Stimulated activated CD4-positive, alpha-beta T cell treated with anti-CD3 and anti-CD28 coated beads, Interleukin-12 subunit alpha, Interleukin-12 subunit beta, amount 100 ng/mL, for 48 hours (primary cell): ENCODE measurements at regions not wholly inside any gene's neighbourhood (a gene's known extent, or its start where the extent isn't known, plus 50 kb on each side); places are given as distances from the start of the nearest gene placed in this dataset.

ENCODE experiments used
- DNase-seq, 3 donors: peaks; one replicate each; pipeline ENCODE4 v3.0.0-alpha.2; 2020; ENCODE audit warnings: low read depth in 2 of 3, low spot score in 1 of 3

DNA sequence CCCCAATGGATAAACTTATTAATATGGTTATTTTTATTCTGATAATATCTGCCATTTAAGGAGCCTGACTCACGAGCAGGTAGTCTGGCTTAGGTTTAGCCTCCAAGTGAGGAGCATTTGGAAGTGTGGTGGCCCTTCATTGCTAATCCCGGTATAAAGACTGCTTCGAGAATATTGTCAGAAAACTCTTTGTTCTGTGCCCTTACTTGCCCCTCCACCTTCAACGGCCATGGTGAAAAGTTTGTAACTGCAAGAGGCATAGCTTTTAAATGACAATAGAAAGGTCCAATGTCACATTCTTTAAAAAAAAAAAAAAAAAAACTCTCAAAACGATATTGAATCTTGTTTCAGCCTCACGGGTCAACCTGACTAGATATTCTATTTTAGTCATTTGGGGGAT is 157.4 kb upstream of the PROX1 start:
- no peak for DNase-seq

DNA sequence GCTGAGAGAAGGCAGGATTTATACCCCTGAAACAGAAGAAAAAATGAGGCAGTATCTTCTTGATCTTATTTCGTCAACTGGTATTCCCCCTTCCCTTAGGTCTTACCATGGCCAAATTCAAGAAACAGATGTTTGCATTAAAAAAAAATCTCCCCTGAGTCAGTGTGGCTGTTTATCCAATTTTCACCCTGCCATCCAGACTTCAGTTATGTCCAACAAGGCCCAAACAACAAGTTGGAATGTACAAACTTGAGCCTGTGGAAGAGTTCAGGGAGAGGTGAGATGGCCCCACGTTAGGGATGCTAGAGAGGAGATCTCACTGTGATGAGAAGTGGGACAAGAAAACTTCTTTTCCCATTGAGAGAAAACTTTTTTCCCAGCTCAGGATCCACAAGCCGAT is 147.2 kb upstream of the PROX1 start:
- no peak for DNase-seq

- DNase-seq: no peak
Measured at GRCh38 chr1:213844632-213845031, 143.1 kb upstream of the PROX1 start.

DNA sequence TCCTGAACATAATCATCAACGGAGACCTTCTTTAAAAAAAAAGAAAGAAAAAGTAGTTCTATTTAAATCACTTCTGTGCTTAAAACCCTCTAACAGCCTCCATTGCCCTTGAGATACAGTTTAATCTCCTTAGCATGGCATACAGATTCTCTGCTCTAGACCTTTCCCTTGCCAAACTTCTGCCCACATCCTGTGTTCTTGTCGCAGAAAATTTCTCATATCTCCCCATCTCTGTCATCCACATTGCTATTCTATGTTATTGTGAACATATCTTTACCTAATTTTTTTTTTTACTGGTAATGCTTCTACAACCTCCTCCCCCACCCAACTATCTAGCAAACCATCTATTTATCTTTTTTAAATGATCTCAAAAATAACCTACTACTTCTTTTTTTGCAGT is 135.7 kb upstream of the PROX1 start:
- no peak for DNase-seq

- no peak for DNase-seq
Measured at GRCh38 chr1:213858581-213858980, 129.2 kb upstream of the PROX1 start.

- DNase-seq: no peak
Measured at GRCh38 chr1:213861841-213862240, 125.9 kb upstream of the PROX1 start.

- DNase-seq: no peak
Measured at GRCh38 chr1:213864091-213864490, 123.7 kb upstream of the PROX1 start.

DNA sequence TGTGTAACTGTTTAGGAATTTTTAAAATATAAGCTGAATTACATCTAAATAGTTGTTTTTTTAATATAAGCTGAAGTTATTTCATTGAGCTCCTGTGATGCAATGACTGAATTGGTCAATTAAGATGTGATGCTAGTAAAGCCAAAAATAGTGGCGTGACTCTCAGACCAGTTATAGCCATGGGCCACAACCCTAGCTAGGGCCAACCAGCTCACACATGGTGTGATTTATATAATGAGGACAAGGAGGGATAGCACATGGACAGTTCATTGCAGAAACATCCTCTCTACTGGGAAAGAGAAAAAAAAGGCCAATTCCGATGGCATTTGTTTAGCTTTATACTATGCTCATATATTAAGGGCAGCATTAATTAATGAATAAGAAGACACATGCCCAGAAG is 119.3 kb upstream of the PROX1 start:
- no peak for DNase-seq

DNA sequence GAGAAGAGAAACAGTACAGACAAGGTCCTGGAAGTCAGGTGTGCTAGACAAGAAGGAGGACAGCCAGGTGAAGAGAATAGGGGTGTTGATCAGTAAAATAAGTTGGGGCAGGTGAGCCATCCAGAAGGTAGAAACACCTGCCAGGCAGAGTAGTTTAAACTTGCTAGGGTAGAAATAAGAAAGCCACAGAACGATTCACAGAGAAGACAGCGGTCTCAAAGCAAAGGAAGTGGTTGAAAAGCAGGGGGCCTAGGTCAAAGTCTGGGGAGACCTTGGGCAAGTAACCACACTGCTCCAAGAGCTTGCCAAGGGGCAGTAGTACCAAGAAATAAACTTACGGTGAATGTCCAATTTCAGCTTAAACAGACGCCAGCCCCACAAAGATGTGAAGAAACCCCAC is 116.6 kb upstream of the PROX1 start:
- no peak for DNase-seq

DNA sequence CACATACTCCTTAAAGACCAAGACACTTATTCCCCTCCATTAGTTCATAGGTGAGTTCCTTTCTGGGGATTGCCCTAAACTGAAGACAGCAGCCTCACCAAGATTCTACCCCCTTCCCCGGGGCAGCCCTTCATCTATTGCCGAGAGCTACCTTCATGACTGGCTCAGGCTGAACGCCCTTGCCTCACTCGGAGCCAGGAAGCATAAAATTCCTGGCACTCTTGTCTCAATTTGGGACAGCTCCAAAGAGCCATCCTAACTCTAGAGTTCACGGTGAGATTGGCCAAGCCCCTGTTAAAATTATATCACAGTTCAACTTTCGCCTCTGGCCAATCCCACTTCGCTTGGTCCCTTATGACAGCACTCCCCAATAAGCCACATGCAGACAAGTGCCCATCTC is 113.0 kb upstream of the PROX1 start:
- DNase-seq: no peak

GRCh38 chr1:213876531-213876930 is 111.2 kb upstream of the PROX1 start:
- DNase-seq: no peak

DNA sequence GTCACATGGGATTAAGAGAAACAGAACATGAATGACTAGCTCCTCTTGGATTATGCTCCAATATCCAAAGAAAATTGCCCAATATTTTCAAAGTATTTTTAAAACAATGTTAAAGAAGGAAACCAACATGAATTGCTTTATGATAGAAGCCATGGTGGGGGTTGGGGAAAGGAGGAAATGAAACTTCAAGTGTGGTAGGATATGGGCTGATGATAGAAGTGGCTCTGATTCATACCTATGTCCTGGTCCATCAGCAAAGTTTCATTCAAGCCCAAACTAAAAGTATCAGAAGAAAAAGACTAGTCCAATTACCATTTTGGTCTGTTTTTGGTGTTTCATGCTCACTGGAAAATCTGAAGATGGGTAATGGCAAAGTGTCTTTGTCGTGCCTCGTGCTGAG is 104.2 kb upstream of the PROX1 start:
- DNase-seq: no peak

GRCh38 chr1:213884402-213884801 is 103.4 kb upstream of the PROX1 start:
- no peak for DNase-seq

DNA sequence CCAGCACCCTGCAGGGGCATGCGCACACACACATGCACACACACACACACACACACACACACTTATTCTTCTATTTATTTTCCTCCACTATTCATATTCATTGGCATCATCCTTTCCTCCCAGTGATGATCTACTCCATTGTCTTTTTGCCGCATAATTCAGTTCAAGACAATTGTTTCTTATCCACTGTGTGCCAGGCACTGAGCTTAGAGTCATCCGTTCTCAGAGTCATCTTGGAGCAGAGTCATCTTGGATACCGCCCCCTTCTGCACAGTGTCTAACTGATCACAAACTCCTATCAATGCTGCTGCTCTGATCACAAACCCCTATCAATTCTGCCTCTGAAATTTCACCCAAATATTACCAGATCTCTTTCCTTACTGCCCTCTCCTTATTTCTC is 102.8 kb upstream of the PROX1 start:
- no peak for DNase-seq

- no peak for DNase-seq
Measured at GRCh38 chr1:213887842-213888241, 99.9 kb upstream of the PROX1 start.

GRCh38 chr1:213891989-213892902 is 95.5 kb upstream of the PROX1 start:
- DNase-seq: no peak

GRCh38 chr1:213898684-213899083 is 89.1 kb upstream of the PROX1 start:
- no peak for DNase-seq

DNA sequence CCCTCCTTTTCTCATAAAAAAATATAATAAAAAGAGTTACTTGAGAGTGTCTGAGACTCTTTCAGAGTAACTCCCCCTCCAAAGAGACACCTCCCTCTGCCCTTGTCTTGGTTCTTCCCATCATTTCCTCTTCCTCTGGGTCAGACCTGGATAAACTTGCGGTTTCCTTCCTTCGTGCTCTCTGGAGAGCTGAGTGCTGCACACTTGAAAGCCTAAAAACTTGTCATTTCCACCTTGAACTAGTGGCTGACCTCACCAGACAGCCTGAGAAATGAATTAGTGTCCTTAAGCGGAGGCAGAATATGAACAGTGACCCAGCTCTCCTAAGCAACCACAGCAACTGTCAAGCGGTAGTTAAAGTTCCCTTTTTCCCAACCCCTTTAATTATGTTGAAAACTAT is 88.4 kb upstream of the PROX1 start:
- DNase-seq: no peak

- DNase-seq: no peak
Measured at GRCh38 chr1:213905344-213905743, 82.4 kb upstream of the PROX1 start.

- no peak for DNase-seq
Measured at GRCh38 chr1:213908521-213908920, 79.3 kb upstream of the PROX1 start.

GRCh38 chr1:213914392-213914791 is 73.4 kb upstream of the PROX1 start:
- DNase-seq: no peak

- no peak for DNase-seq
Measured at GRCh38 chr1:213921311-213921710, 66.5 kb upstream of the PROX1 start.

GRCh38 chr1:213921712-213922111 is 66.1 kb upstream of the PROX1 start:
- no peak for DNase-seq
